ENCODE measurements at regions not wholly inside any gene's neighbourhood (a gene's known extent, or its start where the extent isn't known, plus 50 kb on each side); places are given as distances from the start of the nearest gene placed in this dataset.
"Not testable (repeated sequence)": the region's sequence is repeated elsewhere in the genome, so short reads cannot be mapped to it uniquely, and the experiment has no call there.

DNA sequence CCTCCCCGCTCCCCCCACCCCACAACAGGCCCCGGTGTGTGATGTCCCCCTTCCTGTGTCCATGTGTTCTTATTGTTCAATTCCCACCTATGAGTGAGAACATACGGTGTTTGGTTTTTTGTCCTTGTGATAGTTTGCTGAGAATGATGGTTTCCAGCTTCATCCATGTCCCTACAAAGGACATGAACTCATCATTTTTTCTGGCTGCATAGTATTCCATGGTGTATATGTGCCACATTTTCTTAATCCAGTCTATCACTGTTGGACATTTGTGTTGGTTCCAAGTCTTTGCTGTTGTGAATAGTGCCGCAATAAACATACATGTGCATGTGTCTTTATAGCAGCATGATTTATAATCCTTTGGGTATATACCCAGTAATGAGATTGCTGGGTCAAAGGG is 104.3 kb downstream of the MTPN start:
- FAIRE-seq; DNase-seq (ENCODE audit: extremely low spot score, insufficient read length, low read depth): not testable (repeated sequence)

DNA sequence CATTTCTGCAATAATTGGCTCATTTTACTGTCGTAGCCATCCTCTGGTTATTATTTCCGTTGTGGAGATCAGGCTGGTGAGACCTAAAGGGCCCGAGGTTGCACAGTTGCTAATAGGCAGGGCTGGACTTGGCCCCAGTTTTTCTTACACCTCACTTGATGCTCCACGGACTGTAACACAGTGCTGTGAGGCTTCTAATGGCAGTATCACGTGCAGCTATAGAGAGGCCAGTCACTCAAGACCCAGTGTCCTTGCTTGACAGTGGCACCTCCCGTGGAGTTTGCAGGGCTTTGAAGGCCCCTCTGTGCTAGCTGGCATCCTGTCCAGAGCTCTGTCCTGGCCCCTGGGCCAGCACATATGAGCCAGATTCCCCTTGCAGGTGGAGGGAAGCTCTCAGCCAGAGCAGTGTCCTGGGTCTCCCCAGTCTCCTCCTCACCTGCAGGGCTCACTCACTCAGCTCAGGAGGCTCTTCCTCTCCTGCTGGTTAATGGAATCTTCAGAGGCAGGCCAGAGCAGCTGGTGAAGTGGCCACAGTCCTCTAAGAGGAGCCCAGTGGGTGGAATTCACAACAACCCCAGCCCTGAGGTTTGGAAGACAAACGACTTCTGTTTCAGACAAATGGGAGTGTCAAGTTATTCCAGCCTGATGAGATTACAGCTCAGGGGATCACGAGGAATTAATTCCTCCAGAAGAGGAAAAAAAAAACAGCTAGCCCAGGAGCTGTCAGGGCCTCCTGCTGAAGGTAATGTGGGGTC is 114.2 kb upstream of the FAM180A start:
- no peak for DNase-seq (ENCODE audit: extremely low spot score, insufficient read length, low read depth)

DNA sequence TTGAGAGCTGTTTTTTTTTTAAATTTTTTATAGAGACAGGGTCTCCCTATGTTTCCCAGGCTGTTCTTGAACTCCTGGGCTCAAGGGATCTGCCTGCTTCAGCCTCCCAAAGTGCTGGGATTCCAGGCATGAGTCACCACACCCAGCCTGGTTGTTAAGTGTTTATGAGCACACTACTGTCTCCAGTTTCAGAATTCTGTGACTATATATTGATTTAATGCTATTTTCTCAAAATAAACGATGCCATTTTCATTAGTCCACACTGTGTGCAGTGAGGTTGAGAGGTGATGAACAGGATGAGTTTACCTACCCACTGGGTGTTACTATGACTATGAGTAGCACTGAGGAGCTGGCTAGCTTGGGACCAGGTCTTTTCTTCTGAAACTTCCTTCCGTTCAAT is 110.9 kb upstream of the FAM180A start:
- no peak for FAIRE-seq
- no peak for DNase-seq (ENCODE audit: extremely low spot score, insufficient read length, low read depth)

More for the DNA sequence above, 114.2 kb upstream of the FAM180A start:
- FAIRE-seq = no peak

DNA sequence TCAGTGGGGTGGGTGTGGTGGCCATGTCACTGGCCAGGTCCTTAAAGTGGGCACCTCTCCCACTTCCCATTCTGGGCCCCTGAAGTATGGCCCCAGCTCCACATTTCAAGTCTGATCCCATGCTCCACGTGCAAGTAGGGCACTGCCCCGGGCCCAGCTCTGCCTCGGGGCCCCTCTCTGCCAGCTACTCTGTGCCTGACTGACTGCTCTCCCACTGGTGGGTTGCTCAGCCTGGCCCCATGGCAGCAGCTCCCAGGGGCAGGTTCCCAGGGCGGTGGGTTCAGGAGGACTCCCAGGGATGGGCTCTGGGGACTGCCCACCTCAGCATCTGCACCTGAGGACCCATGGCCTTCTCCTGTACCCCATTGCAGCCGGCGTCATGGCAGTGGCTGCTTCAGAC is 110.2 kb upstream of the FAM180A start:
- FAIRE-seq (no peak), DNase-seq (ENCODE audit: extremely low spot score, insufficient read length, low read depth) (no peak)

DNA sequence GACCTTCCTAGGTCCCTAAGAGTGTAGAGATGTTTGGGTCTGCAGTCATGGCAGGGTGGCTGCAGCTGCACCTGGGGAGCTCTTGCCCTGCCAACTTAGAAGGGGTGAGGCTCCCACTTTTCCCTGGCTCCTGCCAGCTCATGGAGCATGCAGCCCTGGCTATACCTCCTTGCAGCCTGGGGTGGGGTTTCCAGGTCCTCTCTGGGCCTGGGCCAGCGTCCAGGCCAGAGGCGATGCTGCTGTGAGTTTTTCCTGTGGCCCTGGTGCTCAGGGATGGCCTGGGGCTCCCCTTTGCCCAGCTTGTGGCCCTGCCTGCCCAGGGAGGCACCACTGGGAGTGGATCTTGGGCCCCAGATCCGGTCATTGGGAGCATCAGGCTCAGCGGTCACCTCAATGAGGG is 109.8 kb upstream of the FAM180A start:
- no peak for DNase-seq (ENCODE audit: extremely low spot score, insufficient read length, low read depth)
- no peak for FAIRE-seq

DNA sequence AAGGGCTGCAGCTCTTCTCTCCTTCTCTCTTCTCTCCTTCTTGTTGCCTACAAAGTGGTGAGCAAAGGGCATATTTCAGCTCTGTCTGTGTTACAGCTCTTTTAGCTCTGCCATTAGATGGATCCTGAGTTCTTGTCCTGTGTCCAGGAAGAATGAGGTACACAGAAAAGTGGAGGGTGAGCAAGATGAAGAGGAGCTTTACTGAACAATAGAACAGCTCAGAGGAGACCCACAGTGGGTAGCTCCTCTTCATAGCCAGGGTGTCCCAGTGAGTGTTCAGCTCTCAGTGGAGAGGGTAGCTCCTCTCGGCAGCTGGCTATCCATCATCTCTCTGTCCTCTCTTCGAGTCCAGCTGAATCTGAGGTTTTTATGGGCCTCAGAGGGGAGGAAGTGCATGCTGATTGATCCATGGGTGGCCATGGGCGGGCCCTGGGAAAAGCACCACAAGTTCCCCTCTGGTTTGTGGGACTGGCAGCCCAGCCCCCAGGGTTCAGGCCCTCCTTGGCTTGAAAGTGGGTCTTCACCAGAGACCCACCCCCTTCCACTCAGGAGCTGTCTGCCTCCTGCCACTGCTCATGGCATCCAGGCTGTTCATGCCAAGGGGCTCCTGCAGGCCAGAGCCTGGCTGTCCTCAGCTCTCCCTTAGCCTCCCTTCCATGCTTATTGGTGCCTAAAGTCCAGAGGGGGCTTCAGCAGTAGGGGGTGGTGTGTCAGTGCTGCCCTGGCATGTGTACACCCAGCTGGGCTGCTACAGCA is 109.1 kb upstream of the FAM180A start:
- no peak for FAIRE-seq

DNA sequence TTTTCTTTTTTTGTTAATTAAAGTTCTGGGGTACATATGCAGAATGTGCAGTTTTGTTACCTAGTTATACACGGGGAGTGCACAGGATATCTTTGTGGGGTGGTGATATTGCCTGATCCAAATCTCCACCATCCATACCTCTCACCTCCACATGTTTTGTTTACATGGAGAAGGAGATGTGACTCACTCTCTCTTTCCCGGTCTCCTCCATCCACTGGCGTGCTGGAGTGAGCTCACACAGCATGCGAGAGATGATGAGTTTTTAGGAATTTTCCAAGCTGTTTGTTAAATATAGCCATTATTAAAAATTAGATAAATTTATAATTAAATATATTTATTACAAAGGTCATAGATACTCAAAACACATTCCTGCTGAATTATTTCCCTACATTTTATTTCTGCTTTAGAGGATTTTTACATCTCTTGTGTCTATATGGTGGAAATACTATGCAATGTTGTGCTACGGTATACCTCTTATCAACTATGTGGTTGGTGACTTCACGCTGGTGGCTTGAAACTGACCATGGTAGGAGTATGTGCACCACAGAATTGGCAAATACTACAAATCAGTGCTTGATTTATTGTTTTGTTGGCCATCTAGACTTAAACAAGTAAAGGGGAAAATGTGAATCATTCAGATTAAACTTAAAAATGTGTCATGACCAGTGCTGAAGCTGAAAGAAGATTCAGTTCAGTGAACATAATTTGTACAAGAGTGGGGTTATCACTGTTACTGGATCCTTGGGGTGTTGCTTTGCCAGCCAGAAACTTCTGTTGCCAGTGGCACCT is 107.9 kb upstream of the FAM180A start:
- FAIRE-seq (no peak), DNase-seq (ENCODE audit: extremely low spot score, insufficient read length, low read depth) (no peak)

More for the DNA sequence above, 109.1 kb upstream of the FAM180A start:
- DNase-seq (ENCODE audit: extremely low spot score, insufficient read length, low read depth) = no peak

DNA sequence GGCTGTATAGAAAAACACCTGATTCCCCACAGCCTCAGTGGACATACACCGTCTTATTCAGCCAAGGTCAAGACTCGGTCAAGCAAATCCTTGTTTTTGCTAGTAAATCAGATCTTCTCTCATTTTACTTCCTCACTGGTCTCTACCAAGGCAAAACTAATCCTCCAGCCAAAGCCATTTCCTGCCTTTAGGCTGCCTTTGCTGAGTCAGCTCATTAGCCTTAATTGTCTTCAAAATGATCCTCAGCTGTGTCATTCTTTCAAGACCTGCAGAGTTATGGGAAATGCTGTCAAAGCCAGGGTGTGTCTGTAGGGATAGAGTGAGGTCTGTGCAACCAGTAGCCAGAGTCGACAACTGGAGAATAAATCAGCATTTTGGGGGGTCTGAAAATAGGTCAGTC is 107.2 kb upstream of the FAM180A start:
- DNase-seq (ENCODE audit: extremely low spot score, insufficient read length, low read depth) (no peak), FAIRE-seq (no peak)

DNA sequence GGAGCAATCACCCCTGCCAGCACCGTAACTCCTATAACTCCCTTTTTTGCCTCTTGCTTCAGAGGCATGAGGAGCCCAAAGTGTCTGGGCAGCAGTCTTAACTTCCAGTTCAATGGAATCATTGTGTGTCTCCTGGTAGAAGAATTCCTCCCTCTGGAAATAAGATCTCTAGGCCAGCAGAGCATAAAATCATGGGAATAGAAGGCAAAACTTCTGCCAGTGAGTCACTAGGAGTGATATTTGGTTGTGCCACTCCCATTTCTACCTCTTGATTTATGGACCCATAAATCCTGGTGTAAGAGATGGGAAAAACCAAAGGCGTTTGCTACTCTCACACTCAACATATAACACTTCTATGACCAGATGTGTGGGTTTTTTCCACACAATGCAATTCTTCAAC is 104.9 kb upstream of the FAM180A start:
- FAIRE-seq = no peak
- DNase-seq (ENCODE audit: extremely low spot score, insufficient read length, low read depth) = no peak

DNA sequence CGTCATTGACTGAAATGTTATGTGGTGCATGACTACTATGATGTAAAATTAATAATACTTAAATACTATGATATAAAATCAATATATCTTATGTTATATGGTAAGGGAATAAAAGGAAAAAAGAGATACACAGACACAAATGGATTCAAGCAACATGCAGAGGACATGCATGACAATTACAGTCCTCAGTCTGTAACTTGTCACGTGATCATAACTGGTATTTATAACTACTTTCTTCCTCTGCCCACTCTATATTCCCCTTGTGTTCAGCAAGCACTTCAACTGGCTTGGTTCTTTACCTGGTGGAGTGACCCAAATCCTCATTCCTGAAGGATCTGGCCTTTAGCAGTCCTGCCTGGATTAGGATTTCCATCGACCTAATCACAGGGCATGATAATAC is 104.4 kb upstream of the FAM180A start:
- no peak for FAIRE-seq
- DNase-seq (ENCODE audit: extremely low spot score, insufficient read length, low read depth) = no peak

DNA sequence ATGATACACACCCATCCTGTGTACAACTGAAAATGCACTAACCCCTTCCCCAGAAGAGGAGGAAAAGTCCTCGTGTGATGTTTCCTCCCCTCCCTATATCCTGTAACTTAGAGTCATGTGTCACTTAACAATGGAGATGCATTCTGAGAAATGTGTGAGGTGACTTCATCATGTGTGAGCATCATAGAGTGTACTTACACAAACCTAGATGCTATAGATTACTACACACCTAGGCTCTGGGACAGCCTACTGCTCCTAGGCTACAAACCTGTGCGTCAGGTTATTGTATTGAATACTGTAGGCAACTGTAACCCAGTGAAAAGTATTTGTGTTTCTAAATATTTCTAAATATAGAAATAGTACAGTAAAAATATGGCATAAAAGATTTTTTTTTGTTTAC is 98.6 kb upstream of the FAM180A start:
- FAIRE-seq (no peak), DNase-seq (ENCODE audit: extremely low spot score, insufficient read length, low read depth) (no peak)

DNA sequence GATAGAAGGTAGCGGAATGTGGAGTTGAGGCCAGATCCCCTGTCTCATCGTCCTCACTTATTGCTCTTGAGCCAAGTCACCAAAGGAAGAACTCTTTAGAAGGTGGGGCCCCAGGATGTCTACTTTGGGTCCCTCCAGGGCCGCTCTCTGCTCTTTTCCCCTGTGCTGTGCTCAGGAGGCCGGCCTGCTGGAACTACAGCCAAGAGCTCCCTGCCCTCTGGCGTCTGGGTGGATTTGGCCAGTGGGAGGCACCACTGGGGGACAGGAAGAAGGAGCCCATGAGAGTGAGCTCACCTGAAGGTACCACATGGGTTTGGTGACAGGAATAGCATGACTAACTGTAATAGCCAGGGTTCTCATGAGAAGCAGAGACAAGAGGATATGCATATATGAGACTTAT is 97.7 kb upstream of the FAM180A start:
- DNase-seq (ENCODE audit: extremely low spot score, insufficient read length, low read depth) (no peak), FAIRE-seq (no peak)

DNA sequence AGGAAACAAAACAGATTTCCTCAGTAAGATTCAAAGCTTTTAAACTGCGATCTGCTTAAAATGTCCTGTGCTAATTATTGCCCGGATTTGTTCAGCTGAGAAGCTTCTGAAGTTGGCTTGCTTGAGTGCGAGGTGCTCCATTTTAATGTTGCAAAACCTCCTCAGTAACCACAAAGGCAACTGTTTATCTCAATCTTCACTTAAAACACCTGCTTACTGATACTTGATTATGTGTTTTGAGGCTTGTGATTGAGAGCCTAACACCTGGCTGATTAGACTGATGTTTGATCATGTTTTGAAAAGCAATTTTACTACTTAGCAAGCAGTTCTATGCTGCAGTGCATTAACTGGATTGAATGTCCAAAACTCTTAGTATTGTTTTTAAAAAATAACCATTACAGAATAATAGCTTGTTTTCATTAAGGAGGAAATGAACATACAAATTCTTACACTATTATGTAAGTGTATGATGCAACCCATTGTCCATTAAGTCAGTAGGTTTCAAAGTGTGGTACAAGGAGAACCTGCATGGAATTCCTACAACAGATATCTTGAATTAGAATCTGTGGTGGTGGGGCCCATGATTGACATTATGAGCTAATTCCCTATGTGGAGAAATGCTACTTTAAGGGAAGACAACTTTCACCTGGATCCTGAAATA is 96.9 kb upstream of the FAM180A start:
- FAIRE-seq (no peak), DNase-seq (ENCODE audit: extremely low spot score, insufficient read length, low read depth) (no peak)

DNA sequence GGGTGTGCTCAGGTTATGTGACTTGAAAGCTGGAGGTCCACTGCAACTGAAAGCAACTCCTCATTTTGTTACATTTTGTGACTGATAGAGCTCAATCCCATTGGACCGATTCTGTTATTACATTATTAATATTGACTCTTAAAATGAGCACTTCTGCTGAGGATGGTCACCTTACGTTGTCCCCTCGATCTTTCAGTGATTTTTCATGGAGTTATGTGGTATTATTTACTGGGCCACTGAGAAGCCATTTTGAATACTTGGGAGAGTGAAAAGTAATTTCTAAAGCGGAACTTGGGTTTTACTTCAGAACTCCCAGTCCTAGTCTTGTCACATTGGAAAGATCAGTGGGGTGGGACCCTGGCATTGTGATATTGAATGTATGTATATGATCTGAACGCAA is 96.3 kb upstream of the FAM180A start:
- DNase-seq (ENCODE audit: extremely low spot score, insufficient read length, low read depth) = no peak
- FAIRE-seq = no peak

DNA sequence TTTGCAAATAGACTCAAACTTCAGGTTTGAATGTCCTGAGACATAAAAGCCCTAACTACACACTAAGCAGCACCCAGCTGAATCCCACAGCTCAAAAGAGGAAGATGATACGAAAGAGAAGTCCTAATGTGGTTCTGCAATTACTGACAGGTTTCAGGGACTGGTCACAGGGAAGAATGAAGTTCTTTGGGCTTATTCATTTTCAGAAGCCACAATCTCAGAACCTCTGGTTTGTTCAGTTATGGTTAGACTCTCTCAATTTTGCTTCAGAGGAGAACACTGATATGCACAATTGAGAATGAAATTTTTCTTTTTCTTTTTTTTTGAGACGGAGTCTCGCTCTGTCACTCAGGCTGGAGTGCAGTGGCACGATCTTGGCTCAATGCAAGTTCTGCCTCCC is 94.6 kb upstream of the FAM180A start:
- peak; percentile 87 for FAIRE-seq
- peak; percentile 7 for DNase-seq (ENCODE audit: extremely low spot score, insufficient read length, low read depth)

DNA sequence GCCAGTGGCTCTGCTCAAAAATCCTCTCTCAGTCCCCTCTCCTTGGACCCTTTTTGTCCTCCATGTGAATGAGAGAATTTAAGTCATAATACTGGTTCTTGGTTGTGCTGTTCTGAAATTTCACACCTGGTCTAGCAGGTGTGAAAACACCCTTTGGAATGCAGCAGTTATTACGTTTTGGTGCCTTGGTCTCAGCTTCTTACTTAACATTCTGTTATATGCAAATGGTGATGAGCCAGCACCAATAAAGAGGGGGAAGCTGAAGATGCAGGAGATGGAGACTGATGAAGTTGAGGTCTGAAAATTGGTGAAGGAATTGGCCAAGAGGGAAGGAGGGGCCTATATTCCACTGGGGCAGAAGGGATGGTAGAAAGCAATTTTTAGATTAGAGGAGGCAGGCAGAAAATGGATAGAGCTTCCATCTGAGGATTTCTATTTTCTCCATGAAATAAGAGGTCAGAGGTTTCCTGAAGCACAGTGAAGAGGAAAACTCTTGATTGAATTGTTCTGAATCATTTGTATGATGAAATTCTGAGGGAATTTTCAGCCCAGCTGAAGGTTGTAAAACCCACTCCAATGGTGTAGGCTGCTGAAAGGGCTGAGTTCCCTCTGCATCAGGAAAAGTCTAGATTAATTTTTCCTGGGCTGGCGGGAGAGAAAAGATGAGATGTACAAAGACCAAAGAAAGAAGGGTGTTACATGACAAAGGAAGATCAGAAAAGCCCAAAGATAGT is 94.0 kb upstream of the FAM180A start:
- no peak for DNase-seq (ENCODE audit: extremely low spot score, insufficient read length, low read depth)
- no peak for FAIRE-seq

DNA sequence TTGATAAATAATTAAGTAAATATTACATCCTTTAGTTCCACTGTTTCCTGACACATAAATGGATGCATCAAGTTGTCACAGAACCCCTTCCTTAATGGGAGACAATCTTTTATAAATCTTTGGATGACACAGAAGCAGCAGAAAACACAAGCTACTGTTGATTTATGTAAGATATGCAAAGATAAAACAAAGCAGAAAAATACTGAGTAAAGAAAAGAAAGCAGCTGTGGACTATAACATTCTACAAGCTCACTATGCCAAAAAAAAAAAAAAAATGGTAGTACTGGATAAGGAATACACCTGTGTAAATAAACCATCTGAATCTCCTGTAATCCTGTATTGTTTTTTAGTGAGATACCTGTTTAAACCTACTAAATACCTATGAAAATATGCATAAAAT is 92.0 kb upstream of the FAM180A start:
- no peak for DNase-seq (ENCODE audit: extremely low spot score, insufficient read length, low read depth)
- no peak for FAIRE-seq

DNA sequence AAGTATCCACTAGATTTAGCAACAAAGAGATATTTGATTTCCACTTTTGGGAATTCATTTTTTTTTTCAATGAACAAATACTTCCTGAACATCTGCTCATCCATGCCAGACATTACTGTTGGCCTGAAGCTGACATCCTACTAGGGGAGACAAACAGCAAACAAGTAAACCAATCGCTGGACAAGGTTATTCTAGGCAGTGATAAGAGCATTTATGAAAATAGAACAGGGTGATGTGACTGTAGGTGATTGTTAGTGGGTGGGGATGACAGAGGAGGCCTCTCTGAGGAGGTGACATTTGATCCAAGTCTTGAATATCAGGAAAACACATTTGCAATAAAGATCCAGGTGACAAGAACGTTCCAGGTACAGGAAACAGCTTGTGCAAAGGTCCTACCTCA is 89.1 kb upstream of the FAM180A start:
- DNase-seq (ENCODE audit: extremely low spot score, insufficient read length, low read depth) (no peak), FAIRE-seq (no peak)

DNA sequence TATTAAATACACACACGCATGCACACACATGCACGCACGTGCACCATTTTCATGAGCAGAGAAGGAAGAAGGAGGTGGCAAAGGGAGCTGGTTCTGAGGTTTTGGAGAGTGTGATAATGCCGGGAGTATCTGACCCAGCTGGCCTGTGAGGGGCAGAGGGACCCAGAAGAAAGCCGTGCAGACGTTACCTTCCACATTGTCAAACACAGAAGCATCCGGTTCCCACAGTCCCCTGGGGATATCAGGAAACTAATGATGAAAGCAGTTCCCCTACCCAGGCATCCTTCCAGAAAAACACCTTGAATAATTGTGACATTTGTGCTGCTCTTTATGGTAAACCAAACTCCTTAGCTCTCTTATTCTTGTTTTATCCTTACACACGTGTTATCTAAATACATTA is 85.7 kb upstream of the FAM180A start:
- no peak for DNase-seq (ENCODE audit: extremely low spot score, insufficient read length, low read depth)
- FAIRE-seq = no peak

DNA sequence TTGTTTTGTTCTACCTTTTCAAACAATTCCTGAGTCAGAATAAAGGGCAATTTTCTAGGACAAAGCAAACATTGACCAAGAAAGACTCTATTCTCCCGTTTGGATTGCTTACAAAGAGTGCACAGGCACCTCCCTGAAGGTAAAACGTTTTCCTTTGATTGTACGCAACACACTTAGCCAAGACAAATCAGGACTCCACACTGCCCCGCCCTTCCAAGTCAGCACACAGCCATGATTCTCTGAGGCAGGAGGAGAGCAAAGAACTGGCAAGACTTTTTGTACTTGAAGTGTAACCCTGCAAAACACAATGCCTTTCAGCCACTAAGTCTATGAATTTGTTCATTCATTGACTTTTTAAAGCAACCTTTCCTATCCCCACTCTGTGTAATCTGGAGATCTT is 85.0 kb upstream of the FAM180A start:
- no peak for FAIRE-seq
- no peak for DNase-seq (ENCODE audit: extremely low spot score, insufficient read length, low read depth)
